GM21360 (cell line): ENCODE measurements at regions not wholly inside any gene's neighbourhood (a gene's known extent, or its start where the extent isn't known, plus 50 kb on each side); places are given as distances from the start of the nearest gene placed in this dataset.

Source experiments
- ATAC-seq: cut with Tn5 transposase; IDR thresholded peaks from one replicate; pipeline ENCODE4 v1.9.1; 2021; ENCODE audit warnings: mild to moderate bottlenecking, moderate library complexity; ENCODE audit not compliant: unreplicated experiment

DNA sequence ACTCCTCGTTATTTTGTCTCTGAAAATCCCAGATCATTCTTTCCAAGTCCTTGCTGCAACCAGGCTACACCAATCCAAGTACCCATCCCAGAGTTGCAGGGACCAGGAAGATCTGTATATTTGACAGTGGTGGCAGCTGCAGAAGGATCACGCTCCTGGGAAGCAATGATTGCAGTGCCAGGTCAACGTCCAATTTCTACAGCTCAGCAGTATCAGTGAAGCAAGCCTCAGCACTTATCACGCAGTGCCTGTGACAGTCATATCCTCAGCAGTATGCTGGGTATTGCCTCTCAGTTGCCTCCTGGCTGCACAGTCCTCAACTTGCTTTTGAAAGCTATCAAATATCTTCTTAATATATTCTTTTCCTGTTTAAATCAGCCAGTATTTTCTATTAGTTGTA is 66.7 kb downstream of the BARHL2 start:
- ATAC-seq: no peak

DNA sequence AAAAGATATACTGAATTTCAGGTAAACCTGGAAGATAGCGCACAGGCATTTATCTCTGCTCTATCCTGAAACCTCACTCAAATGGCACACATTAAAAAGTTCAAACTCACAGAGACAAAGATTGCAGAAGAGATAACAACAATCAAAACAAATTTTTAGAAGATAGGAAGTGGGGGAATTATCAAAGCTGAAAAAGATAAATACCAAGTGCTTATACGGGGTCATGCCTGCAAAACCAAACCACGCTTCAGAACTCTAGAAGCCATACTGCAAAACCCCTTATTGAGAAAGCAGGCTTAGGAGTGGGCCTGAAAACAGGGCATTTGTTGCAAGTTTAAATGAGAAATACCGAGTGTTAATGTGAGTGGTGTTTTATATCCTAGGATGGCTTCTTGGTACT is 76.8 kb downstream of the BARHL2 start:
- ATAC-seq: no peak

DNA sequence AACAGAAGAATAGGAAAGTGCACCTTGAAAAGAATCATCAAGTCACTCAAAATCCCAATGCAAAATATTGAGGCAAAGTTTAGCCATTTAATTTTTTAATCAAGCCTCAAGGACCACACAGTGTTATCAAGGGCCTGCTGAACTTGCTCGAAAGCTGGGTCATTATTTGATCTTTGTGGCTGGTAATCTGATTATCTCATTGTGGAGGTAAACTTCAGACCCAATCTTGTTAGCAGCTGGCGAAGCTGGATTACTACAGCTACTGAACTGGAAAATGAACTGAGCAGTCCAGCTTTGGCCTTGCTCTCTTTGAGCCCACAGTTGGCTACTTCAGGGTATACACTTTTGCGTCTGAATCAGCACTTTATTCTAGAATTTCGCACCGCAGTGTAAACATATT is 94.4 kb downstream of the BARHL2 start:
- no peak for ATAC-seq

DNA sequence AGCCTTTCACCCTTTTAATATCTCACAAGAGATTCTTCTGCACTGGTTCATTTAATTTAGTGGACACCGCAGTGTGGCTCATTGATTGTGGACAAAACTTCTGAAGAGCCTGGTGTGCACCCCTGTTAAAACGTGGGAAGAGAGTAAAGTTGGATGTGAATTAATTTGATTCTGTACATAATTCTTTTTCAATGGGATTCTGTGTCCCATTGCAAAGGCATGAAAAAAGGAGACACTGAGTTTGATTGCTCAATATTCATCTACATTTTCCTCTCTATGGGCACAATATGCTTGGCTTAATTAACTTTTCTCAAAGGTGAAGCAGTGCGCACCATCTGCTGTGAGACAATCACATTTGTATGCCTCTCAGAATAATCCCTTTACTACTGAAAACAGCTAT is 95.1 kb downstream of the BARHL2 start:
- no peak for ATAC-seq

DNA sequence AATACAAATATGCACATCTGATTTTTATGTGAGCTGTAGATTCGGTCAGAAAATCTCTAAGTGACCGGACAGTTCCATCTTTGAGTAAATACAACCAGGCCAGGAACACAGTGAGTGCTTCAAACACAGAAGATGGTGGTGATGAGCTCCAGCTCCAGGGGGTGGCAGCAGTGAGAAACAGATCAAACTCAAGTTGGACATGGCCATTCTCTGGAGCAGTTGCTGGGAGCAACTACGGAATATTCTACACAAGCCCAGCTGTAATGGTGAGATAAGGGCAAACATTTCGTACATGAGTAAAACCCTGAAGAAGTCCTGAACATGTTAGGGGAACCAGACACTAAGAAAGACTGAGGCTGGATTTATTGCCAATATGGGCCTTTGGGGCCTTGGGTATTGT is 100.7 kb downstream of the BARHL2 start:
- no peak for ATAC-seq

DNA sequence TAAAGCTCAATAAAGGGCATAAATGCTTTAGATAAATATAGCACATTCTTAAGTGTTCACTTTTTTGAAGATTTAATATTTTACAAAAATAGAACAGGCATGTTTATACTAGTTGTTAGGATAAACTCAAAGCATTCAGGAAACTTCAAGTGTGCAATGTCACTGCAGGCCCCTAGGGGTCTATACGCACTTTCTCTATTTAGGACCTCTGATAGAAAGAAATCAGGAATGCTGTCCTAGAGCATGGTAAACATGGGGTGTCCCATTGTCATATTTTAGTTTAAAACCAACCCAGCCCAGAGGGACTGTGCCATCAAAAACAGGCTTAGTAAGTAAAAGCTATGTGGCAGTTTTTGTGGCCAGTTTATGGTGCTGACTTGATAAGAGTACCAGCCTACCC is 102.2 kb downstream of the BARHL2 start:
- no peak for ATAC-seq

DNA sequence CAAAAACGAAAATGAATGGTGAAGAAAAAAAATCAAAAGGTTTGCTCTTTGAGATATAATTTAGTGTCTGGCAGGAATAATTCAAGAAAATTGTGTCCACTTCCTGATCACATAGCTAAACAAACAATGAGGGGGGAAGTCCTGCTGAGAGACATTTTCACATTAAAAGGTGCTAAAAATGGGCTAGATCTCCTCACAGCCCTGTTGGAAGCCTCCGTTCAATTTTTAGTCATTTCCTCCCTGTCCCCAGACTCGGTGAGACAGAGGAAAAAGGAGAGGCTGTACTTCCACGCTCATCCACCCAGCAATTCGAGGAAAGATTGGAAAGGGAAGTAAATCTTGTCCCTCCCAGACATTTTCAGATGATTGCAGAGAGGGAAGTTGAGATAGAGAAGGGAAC is 103.7 kb downstream of the BARHL2 start:
- no peak for ATAC-seq

DNA sequence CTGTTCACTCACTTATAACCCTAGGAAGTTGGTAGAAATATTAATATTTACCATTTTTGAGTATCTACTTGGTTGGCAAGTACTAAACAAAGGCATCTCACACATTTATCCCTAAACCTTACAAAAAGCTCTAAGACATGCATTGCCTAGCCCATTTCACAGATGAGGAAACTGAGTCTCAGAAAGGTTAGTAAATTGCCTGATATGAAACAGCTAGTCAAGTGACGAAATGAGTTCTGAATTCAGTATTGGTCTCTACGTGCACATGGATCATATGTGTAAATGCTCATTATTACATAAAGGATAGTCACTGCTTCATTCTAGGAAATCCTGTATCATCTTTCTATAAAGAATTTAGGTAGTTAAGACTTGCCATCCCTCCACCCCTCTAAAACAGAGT is 105.1 kb downstream of the BARHL2 start:
- no peak for ATAC-seq

DNA sequence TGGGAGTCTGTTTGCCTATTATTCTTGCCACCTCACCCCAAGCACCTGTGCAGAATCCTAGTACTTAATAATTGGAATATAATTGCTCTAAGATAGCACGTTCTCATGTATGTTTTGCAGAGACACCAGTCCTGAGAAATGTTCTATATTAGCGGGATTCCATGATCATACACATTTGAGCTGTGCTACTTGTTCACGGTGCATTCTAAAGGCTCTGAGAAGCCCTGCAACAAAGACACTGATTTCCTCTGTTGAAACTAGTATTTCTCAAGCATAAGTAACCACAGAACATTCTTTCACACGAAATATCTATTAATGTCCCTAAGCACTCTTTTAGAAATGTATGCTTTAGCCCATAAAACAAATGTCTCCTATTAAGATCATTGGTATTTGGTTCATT is 109.4 kb downstream of the BARHL2 start:
- no peak for ATAC-seq

DNA sequence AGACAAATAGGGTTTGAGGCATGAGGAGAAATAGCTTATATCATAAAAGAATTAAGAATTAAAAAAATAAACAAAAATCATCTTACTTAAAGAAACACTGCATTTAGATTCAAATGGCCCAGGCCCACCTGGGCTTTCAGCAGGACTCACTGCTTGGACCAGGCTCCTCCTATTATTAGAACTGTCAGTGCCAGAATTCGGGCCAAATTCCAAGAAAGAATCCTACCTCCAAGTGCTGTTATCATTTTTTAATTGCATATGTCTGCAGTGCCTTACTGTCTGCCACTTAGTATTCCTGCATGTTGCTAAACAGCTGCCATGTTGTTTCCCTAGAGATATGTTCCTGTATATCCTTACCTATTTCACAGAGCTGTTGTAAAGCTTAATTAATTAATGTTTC is 112.0 kb downstream of the BARHL2 start:
- no peak for ATAC-seq

DNA sequence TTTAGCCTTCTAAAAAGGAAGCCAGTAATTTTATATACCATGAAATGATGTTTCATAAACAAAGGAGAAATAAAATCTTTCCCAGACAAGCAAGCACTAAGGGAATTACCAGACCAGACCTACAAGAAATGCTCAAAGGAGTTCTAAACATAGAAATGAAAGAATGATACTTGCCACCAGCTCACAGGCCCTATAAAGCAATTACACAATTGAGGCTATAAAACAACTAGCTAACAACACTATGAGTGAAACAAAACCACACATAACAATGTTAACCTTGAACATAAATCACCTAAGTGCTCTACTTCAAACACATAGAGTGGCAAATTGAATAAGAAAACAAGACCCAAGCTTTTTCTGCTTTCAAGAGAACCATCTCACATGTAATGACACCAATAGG is 123.8 kb downstream of the BARHL2 start:
- ATAC-seq: no peak

DNA sequence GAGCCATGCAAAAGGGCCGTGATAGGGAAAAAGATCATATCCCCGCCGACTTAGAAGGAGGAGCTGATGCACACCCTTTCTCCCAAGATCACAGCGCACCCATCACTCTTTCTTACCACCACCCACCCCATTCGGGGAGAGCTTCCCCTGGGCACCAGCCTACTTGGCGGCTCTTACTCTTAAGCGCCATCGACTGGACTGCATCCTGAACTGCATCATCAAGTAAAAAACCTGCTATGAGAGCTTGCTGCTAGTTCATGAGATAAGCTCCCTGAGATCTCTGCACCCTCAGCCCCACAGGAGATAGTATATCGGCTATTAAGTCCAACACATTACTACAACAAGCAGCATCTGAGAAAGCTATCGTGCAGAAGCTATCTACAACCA is 125.1 kb downstream of the BARHL2 start:
- no peak for ATAC-seq

DNA sequence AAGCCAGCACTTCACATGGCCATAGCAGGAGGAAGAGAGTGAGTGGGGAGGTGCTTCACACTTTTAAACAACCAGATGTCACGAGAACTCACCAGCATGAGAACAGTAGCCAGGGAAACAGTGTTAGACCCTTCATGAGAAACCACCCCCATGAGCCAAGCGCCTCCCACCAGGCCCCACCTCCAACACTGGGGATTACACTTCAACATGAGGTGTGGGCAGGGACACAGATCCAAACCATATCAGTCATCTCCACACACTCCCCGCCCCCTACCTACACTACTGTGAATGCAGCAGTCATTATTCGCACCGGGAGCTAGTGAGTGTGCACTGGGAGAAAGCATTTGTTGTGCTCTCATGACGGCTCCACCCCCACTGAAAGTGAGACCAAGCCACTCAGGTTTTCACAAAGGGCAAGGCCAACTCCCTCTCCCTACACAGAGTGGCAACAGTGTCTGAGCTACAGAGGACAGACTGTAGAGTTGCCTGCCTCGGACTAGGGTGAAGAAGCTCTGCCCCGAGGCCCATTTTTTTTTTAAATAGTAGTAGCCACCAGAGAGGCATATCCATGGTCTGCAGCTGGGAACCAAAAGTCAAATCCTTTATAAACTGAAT is 125.6 kb downstream of the BARHL2 start:
- ATAC-seq: no peak

DNA sequence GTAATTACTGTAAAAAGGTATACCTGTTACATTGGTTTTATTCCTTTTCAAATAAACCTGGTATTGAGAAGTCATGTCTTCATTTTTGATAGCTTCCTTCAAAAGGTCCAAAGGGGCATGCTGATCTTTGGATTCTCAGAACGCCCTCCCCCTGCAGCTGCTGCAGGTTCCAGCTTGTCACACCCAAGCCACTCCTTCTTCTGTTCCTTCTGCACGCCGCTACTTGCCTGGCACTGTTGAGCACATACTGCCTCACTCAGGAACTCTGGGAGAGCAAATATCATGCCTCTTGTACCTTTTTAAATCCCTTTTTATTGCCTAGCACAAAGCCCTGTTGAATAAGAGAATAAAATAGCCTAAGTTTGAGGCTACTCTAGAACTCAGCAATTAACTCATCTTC is 136.9 kb downstream of the BARHL2 start:
- ATAC-seq: no peak

DNA sequence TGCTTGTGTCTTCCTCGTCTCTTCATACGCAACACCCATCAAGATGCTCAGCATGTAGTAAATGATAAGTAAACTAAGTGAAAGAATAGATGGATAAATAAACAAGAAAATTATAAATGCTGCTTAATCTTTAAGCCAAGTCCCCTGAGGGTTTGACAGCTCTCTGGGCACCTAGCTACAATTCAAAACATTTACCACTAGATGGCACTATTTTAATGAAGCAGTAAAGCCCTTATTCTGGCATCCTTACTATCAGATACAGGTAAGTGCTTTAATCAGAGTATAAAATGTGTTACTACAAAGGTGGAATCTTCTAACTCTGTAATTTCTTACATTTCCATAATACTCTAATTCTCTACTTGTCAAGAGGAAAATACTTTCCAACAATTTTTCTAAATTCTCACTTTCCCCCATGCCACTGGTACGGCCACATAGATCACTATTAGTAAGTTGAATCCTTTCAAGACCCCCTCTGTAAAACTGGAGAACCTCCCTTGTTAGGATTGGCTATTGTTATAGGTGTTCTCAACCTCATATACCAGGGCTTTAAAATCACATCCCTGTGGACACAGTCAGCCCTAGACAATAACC is 137.8 kb downstream of the BARHL2 start:
- ATAC-seq: no peak

DNA sequence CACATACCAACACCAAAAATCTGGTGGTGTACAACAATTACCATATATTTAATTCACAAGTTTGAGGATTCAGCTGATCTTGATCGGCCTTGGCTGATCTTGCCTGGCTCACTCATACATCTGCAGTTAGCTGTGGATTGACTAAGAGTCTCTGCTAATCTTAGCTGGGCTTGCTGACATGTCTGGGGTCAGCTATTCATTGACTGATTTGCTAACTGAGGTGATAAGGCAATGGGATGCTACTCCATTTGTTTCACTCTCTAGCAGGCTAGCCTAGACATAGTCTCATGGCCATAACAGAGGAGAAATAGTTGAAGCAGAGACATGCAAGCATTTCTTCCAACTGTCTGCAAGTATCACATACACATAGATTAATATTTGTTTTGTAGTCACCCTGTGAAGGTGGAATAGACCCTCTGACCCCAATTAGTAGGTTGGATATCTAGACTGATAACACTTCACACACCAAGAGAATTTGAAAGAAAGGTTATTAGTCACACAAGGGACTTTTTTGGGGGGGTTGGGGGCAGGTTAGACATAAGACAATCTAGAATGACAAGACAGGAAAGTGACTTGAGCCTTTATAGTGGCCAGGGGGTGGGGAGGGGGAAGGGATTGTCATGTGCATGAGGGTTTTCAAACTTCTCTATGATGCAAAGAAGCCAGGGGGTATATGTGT is 142.3 kb downstream of the BARHL2 start:
- no peak for ATAC-seq

DNA sequence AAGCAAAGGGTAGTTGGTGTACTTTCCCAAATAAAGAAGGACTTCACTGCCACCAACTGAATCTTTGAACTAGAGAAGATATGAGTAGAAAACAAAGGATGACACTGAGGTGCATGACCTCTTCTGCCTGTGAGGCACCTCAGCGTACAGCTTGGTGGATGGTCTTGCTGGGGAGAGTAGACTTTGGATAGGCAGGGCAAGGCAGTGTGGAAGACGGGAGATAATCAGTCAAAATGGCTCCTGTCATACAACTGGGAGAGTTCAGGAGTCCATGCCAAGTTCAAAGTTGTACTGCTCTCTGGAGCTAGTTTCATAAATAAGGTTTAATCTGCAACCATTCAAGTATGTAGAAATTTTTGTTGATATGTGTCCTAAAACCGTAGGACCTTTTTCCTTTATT is 143.4 kb downstream of the BARHL2 start:
- ATAC-seq: no peak

DNA sequence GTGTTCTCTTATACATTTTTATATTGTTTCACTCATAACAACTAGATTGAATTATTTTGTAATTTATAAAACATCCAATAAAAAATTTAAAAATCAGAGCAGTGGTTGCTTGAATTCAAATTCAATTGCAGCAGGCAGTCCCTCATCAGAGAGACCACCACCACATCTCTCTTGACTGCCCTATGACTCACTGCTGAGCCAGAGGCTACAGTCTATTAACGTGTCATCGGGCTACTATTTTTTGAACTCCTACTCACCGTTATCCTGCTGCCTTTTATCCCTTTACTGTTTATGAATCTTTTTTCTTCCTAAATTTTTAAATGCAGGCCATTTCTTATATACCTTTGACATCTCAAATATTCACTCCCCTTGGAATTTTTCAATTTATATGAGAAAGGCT is 144.7 kb downstream of the BARHL2 start:
- no peak for ATAC-seq

DNA sequence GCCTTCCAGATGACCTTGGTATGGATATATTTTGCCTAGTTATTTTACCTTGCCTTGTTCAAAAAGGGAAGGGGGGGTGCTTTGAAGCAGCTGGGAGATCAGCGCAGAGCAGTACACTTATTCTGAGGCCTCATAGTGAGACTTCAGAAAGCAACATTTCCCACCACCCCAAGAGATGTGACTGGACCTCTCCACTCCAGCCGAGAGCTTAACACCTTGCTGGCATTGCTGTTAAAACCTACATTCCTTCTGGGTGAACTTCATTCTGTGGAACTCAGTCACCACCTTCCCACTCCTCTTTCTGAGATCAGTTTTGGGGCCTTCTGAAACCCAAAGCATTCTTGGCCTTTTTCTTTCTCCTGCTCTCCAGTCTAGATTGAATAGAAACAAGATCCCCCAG is 148.7 kb downstream of the BARHL2 start:
- no peak for ATAC-seq

DNA sequence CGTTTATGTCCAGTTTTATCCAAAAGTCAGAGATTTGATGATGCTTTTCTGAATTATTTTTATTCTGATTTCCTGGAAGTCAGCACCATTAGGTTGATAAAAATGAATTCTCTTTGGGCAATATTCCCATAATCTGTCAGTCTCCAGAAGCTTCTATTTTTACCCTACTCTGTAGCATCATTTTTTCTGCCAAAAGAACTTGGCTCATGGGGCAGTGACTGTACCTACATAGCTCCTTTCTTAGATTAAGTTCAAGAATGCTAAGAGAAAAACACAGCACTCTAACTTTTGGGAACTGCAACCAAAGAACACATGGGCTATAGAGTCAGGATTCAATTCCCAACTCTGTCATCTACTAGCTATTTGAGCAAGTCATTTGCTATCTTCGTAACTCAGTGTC is 152.9 kb downstream of the BARHL2 start:
- no peak for ATAC-seq

DNA sequence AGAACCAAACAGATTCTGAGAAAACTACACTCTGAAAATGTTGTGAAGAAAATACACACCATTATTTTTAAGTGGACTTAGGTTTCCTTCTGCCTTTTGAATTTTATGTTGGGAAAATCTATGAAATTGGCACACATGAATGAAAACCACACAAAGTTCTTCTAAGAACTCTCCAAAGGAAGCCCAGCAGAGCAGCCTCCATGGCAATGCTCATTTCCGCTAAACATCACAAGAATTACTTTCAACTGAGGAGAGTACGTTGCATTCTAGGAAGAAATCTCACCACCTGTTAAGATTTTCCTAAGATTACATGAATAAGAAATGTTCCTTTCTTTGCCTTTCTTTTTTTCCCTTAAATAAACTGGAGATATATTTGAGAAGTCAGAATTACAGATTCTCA is 154.2 kb downstream of the BARHL2 start:
- no peak for ATAC-seq

DNA sequence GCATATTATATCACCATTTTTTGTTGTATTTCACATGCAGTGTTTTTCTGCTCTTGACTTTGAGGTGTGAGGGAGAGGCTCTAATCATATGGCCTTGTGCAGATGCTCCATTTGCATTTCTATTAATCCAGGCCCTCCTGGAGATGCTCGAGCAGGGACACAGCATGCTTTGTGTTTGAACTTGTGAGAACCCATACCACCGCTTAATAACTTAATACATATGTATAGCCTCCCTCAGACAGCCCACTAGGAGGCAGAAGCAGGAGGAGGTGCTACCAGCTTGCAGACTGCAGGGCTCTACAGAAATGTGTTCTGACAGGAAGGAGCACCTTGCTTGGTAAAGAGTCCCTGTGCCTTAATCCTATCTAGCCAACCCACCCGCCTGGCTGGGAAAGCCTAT is 155.2 kb downstream of the BARHL2 start:
- no peak for ATAC-seq
